Astrocyte (in vitro differentiated cells and primary cell): ENCODE measurements at regions not wholly inside any gene's neighbourhood (a gene's known extent, or its start where the extent isn't known, plus 50 kb on each side); places are given as distances from the start of the nearest gene placed in this dataset.

Experiments
- DNase-seq: peaks from one replicate; pipeline ENCODE4 v3.0.0-alpha.2; 2010; ENCODE audit warnings: low read depth
- FAIRE-seq: peaks from 2 replicates; lab custom pipeline; 2011; peaks lifted over from hg19 to GRCh38; lab: Jason Lieb, UNC
- H2AFZ ChIP-seq: 2 replicates; pipeline ENCODE4 v1.6.0; 2012; ENCODE audit warnings: low read depth, low read length, inconsistent platforms
- H3K27ac ChIP-seq: 2 replicates; pipeline ENCODE4 v1.5.1; 2011; ENCODE audit warnings: low read depth, low read length, inconsistent platforms
- H3K27me3 ChIP-seq: 2 replicates; pipeline ENCODE4 v1.6.0; 2011; ENCODE audit warnings: low read length, inconsistent platforms; ENCODE audit not compliant: insufficient read depth
- H3K36me3 ChIP-seq: 2 replicates; pipeline ENCODE4 v1.5.1; 2011; ENCODE audit warnings: low read length, inconsistent platforms; ENCODE audit not compliant: insufficient read depth
- H3K4me1 ChIP-seq: 2 replicates; pipeline ENCODE4 v1.5.1; 2011; ENCODE audit warnings: low read length, inconsistent platforms; ENCODE audit not compliant: insufficient read depth
- H3K4me2 ChIP-seq: 2 replicates; pipeline ENCODE4 v1.6.0; 2012; ENCODE audit warnings: low read length, inconsistent platforms
- H3K4me3 ChIP-seq: 2 replicates; pipeline ENCODE4 v1.5.1; 2011; ENCODE audit warnings: low read depth, mild to moderate bottlenecking, low read length, inconsistent platforms; ENCODE audit not compliant: insufficient read depth
- H3K79me2 ChIP-seq: 2 replicates; pipeline ENCODE4 v1.6.0; 2012; ENCODE audit warnings: mild to moderate bottlenecking, low read length, inconsistent platforms; ENCODE audit not compliant: insufficient read depth
- H3K9ac ChIP-seq: 2 replicates; pipeline ENCODE4 v1.6.0; 2012; ENCODE audit warnings: mild to moderate bottlenecking, low read length, inconsistent platforms
- H3K9me3 ChIP-seq: 2 replicates; pipeline ENCODE4 v1.5.1; 2012; ENCODE audit warnings: low read depth, mild to moderate bottlenecking, low read length, inconsistent platforms; ENCODE audit not compliant: insufficient read depth
- H4K20me1 ChIP-seq: 2 replicates; pipeline ENCODE4 v1.6.0; 2012; ENCODE audit warnings: low read length, inconsistent platforms; ENCODE audit not compliant: insufficient read depth
- H3K27ac Mint-ChIP-seq: one replicate; pipeline ENCODE4 v1.8.0; 2021; ENCODE audit warnings: mild to moderate bottlenecking, mixed read lengths; ENCODE audit not compliant: unreplicated experiment
- H3K27me3 Mint-ChIP-seq: one replicate; pipeline ENCODE4 v1.8.0; 2021; ENCODE audit warnings: low read depth, mixed read lengths; ENCODE audit not compliant: unreplicated experiment
- H3K36me3 Mint-ChIP-seq: one replicate; pipeline ENCODE4 v1.8.0; 2021; ENCODE audit warnings: low read depth, mixed read lengths; ENCODE audit not compliant: unreplicated experiment
- H3K4me1 Mint-ChIP-seq: one replicate; pipeline ENCODE4 v1.8.0; 2021; ENCODE audit warnings: low read depth, mixed read lengths; ENCODE audit not compliant: unreplicated experiment
- H3K4me3 Mint-ChIP-seq: one replicate; pipeline ENCODE4 v1.8.0; 2021; ENCODE audit warnings: mild to moderate bottlenecking, moderate library complexity, mixed read lengths; ENCODE audit not compliant: unreplicated experiment
- H3K9me3 Mint-ChIP-seq: one replicate; pipeline ENCODE4 v1.8.0; 2021; ENCODE audit warnings: mild to moderate bottlenecking, mixed read lengths; ENCODE audit not compliant: unreplicated experiment
- CTCF ChIP-seq: IDR thresholded peaks from 2 replicates; pipeline ENCODE4 v1.5.1; 2011; ENCODE audit warnings: low read depth, mild to moderate bottlenecking, inconsistent platforms, low read length, moderate library complexity; ENCODE audit not compliant: insufficient read depth
- EZH2 ChIP-seq: IDR thresholded peaks from 2 replicates; pipeline ENCODE4 v1.6.1; 2012; ENCODE audit warnings: mild to moderate bottlenecking, low read length, inconsistent platforms; ENCODE audit not compliant: insufficient read depth

- no peaks in the 10 kb centered on the region for H3K36me3 Mint-ChIP-seq
- no peaks in the 10 kb centered on the region for H3K27me3 ChIP-seq
- no peaks in the 10 kb centered on the region for H4K20me1 ChIP-seq
- H3K27ac ChIP-seq = no peak overlapping the region
- DNase-seq = no peak
- H3K9ac ChIP-seq = no peak overlapping the region
- peaks cover 6% of the 10 kb centered on the region for H3K9me3 Mint-ChIP-seq
- H3K27ac Mint-ChIP-seq = no peak overlapping the region
- no peaks in the 10 kb centered on the region for H3K36me3 ChIP-seq
- H3K4me2 ChIP-seq = no peak overlapping the region
- H3K9me3 ChIP-seq = no peaks in the 10 kb centered on the region
- H2AFZ ChIP-seq = no peak overlapping the region
- H3K27me3 Mint-ChIP-seq = no peaks in the 10 kb centered on the region
- H3K4me3 Mint-ChIP-seq = no peak overlapping the region
- no peak for TF ChIP-seq EZH2
- TF ChIP-seq CTCF = no peak
- no peak for FAIRE-seq
- no peaks in the 10 kb centered on the region for H3K4me1 ChIP-seq
- no peak overlapping the region for H3K4me3 ChIP-seq
- no peaks in the 10 kb centered on the region for H3K79me2 ChIP-seq
- H3K4me1 Mint-ChIP-seq = no peaks in the 10 kb centered on the region
Observed at GRCh38 chr10:2251631-2252030, 514.3 kb upstream of the ADARB2 start.

- H3K27ac ChIP-seq = no peak overlapping the region
- H3K27me3 Mint-ChIP-seq = peaks cover 5% of the 10 kb centered on the region
- no peak overlapping the region for H3K4me3 Mint-ChIP-seq
- no peaks in the 10 kb centered on the region for H3K36me3 ChIP-seq
- no peak overlapping the region for H3K9ac ChIP-seq
- no peak overlapping the region for H2AFZ ChIP-seq
- H3K36me3 Mint-ChIP-seq = no peaks in the 10 kb centered on the region
- H3K4me1 Mint-ChIP-seq = no peaks in the 10 kb centered on the region
- FAIRE-seq = no peak
- TF ChIP-seq EZH2 = no peak
- no peak for TF ChIP-seq CTCF
- DNase-seq = no peak
- H3K4me3 ChIP-seq = no peak overlapping the region
- H3K9me3 Mint-ChIP-seq = peaks cover 3% of the 10 kb centered on the region
- no peaks in the 10 kb centered on the region for H3K27me3 ChIP-seq
- H3K4me2 ChIP-seq = no peak overlapping the region
- H3K9me3 ChIP-seq = peaks cover 3% of the 10 kb centered on the region
- no peaks in the 10 kb centered on the region for H4K20me1 ChIP-seq
- H3K27ac Mint-ChIP-seq = no peak overlapping the region
- H3K79me2 ChIP-seq = no peaks in the 10 kb centered on the region
- no peaks in the 10 kb centered on the region for H3K4me1 ChIP-seq
Observed at GRCh38 chr10:2246747-2247146, 509.4 kb upstream of the ADARB2 start.

- H3K4me3 Mint-ChIP-seq = no peak overlapping the region
- no peak overlapping the region for H3K27ac Mint-ChIP-seq
- Histone ChIP-seq H3K9ac (no peak overlapping the region), H3K27ac (no peak overlapping the region), H3K4me1 (no peaks in the 10 kb centered on the region), H3K36me3 (no peaks in the 10 kb centered on the region), H3K4me3 (no peak overlapping the region), H3K4me2 (no peak overlapping the region), H3K79me2 (no peaks in the 10 kb centered on the region), H2AFZ (no peak overlapping the region), H3K27me3 (no peaks in the 10 kb centered on the region), H3K9me3 (peaks cover 6% of the 10 kb centered on the region), H4K20me1 (no peaks in the 10 kb centered on the region)
- H3K27me3 Mint-ChIP-seq = peaks cover 5% of the 10 kb centered on the region
- H3K4me1 Mint-ChIP-seq = no peaks in the 10 kb centered on the region
- DNase-seq (no peak), FAIRE-seq (no peak)
- no peaks in the 10 kb centered on the region for H3K36me3 Mint-ChIP-seq
- peaks cover 3% of the 10 kb centered on the region for H3K9me3 Mint-ChIP-seq
- TF ChIP-seq EZH2 = no peak
- TF ChIP-seq CTCF = no peak
Observed at GRCh38 chr10:2245580-2245979, 508.3 kb upstream of the ADARB2 start.
